Endothelial cell of umbilical vein (primary cell): ENCODE measurements at regions not wholly inside any gene's neighbourhood (a gene's known extent, or its start where the extent isn't known, plus 50 kb on each side); places are given as distances from the start of the nearest gene placed in this dataset.
"Not testable (repeated sequence)": the region's sequence is repeated elsewhere in the genome, so short reads cannot be mapped to it uniquely, and the experiment has no call there.

Source experiments
- BruUV-seq: library from RNA; stranded (reverse); fragments of 400-500 nt; replicated peaks from 2 replicates; lab custom pipeline; 2021; lab: Mats Ljungman, UMichigan
- CTCF ChIA-PET: fragments of 300-600, 350-600 bp; sonication (Branson Sonifier 250); formaldehyde crosslinking; loops from one replicate; lab custom pipeline; 2021; ENCODE audit warnings: antibody characterized with exemption, inconsistent platforms; lab: Charles Lee
- POLR2A ChIA-PET: fragments of 300-600, 350-600 bp; sonication (Branson Sonifier 250); formaldehyde crosslinking; loops from one replicate; lab custom pipeline; 2021; ENCODE audit warnings: antibody characterized with exemption, inconsistent platforms; lab: Charles Lee
- DNase-seq: peaks from one replicate; pipeline ENCODE4 v3.0.0-alpha.2; 2011; ENCODE audit warnings: low read depth, low spot score
- FAIRE-seq: peaks from 2 replicates; lab custom pipeline; 2011; peaks lifted over from hg19 to GRCh38; lab: Jason Lieb, UNC
- H2AFZ ChIP-seq: 2 replicates; pipeline ENCODE4 v1.6.0; 2012; ENCODE audit warnings: low read depth, low read length, control low read depth, inconsistent platforms
- H3K27ac ChIP-seq: 2 replicates; pipeline ENCODE4 v1.5.1; 2011; ENCODE audit warnings: low read depth, mild to moderate bottlenecking, control low read depth, low read length, moderate library complexity; ENCODE audit not compliant: insufficient read depth
- H3K27me3 ChIP-seq, 2 experiments: 2 replicates each; pipeline versions ENCODE4 v1.6.0 to v1.6.1; 2011; ENCODE audit warnings: low read length in 2 of 2, mixed read lengths in 1 of 2; ENCODE audit not compliant: control insufficient read depth in 2 of 2, insufficient read depth in 2 of 2
- H3K36me3 ChIP-seq, 2 experiments: 2 replicates in 1 of 2; 3 replicates in 1 of 2; pipeline ENCODE4 v1.5.1; 2011; ENCODE audit warnings: low read length in 2 of 2, mild to moderate bottlenecking in 1 of 2, moderate library complexity in 1 of 2; ENCODE audit not compliant: control insufficient read depth in 2 of 2, insufficient read depth in 2 of 2; ENCODE audit errors: extremely low read depth in 1 of 2
- H3K4me1 ChIP-seq: 3 replicates; pipeline ENCODE4 v1.5.1; 2011; ENCODE audit warnings: mild to moderate bottlenecking, low read length; ENCODE audit not compliant: control insufficient read depth, insufficient read depth; ENCODE audit errors: extremely low read depth
- H3K4me2 ChIP-seq: 2 replicates; pipeline ENCODE4 v1.6.1; 2011; ENCODE audit warnings: low read length, control low read depth, mixed read lengths; ENCODE audit not compliant: insufficient read depth
- H3K4me3 ChIP-seq, 3 experiments: fragments of 200-600 bp in 1 of 3; sonication (generic), shearing (Covaris generic) in 1 of 3; replicated peaks in 1 of 3; 2 replicates each; pipeline ENCODE4 v1.5.1; 2011 to 2016; ENCODE audit warnings: control low read depth in 3 of 3, low read length in 3 of 3, mild to moderate bottlenecking in 2 of 3, inconsistent platforms in 1 of 3, low read depth in 1 of 3, moderate library complexity in 1 of 3; ENCODE audit not compliant: insufficient read depth in 1 of 3
- H3K79me2 ChIP-seq: 2 replicates; pipeline ENCODE4 v1.6.0; 2012; ENCODE audit warnings: low read length, inconsistent platforms; ENCODE audit not compliant: control insufficient read depth, insufficient read depth
- H3K9ac ChIP-seq: replicated peaks from 2 replicates; pipeline ENCODE3; 2011; ENCODE audit warnings: low read length, control low read depth; ENCODE audit not compliant: insufficient read depth; ENCODE audit errors: extremely low read depth
- H3K9me1 ChIP-seq: replicated peaks from 3 replicates; pipeline ENCODE4 v1.6.0; 2011; ENCODE audit warnings: mild to moderate bottlenecking, low read length; ENCODE audit not compliant: control insufficient read depth, insufficient read depth; ENCODE audit errors: extremely low read depth
- H3K9me3 ChIP-seq: replicated peaks from 2 replicates; pipeline ENCODE4 v1.5.1; 2012; ENCODE audit warnings: low read length, inconsistent platforms; ENCODE audit not compliant: control insufficient read depth, insufficient read depth
- H4K20me1 ChIP-seq: replicated peaks from 2 replicates; pipeline ENCODE3; 2011; ENCODE audit warnings: mild to moderate bottlenecking, low read length; ENCODE audit not compliant: control insufficient read depth, insufficient read depth; ENCODE audit errors: extremely low read depth
- CTCF ChIP-seq, 2 donors: IDR thresholded peaks; 1 replicate in 1 of 2; 2 replicates in 1 of 2; pipeline ENCODE4 v1.5.1; 2011; ENCODE audit warnings: low read length in 2 of 2, mild to moderate bottlenecking in 2 of 2, moderate library complexity in 2 of 2, control low read depth in 1 of 2, inconsistent platforms in 1 of 2, low read depth in 1 of 2; ENCODE audit not compliant: insufficient read depth in 1 of 2; ENCODE audit errors: extremely low read depth in 1 of 2
- EZH2 ChIP-seq: IDR thresholded peaks from 2 replicates; pipeline ENCODE4 v1.6.1; 2012; ENCODE audit warnings: borderline replicate concordance, low read depth, mild to moderate bottlenecking, moderate library complexity, low read length, inconsistent platforms; ENCODE audit not compliant: severe bottlenecking
- FOS ChIP-seq: IDR thresholded peaks from 2 replicates; pipeline ENCODE4 v1.6.1; 2011; ENCODE audit warnings: mild to moderate bottlenecking, low read length, moderate library complexity, borderline replicate concordance; ENCODE audit not compliant: insufficient read depth
- GATA2 ChIP-seq: IDR thresholded peaks from 2 replicates; pipeline ENCODE4 v1.7.0; 2011; ENCODE audit warnings: low read depth, mild to moderate bottlenecking, moderate library complexity, mixed read lengths, low read length; ENCODE audit not compliant: insufficient read length, insufficient read depth
- JUN ChIP-seq: IDR thresholded peaks from 2 replicates; pipeline ENCODE4 v1.6.1; 2011; ENCODE audit warnings: borderline replicate concordance, low read depth; ENCODE audit not compliant: insufficient read length, insufficient read depth
- MAX ChIP-seq: IDR thresholded peaks from 2 replicates; pipeline ENCODE4 v1.6.1; 2011; ENCODE audit not compliant: insufficient read depth, insufficient read length
- MYC ChIP-seq: IDR thresholded peaks from one replicate; pipeline ENCODE4 v1.6.1; 2011; ENCODE audit warnings: mild to moderate bottlenecking, low read depth, low read length
- POLR2A ChIP-seq: IDR thresholded peaks from 2 replicates; pipeline ENCODE4 v1.6.1; 2012; ENCODE audit warnings: low read depth, mild to moderate bottlenecking, control low read depth, low read length
- POLR2AphosphoS5 ChIP-seq: IDR thresholded peaks from 2 replicates; pipeline ENCODE4 v1.6.1; 2012; ENCODE audit warnings: low read depth, mild to moderate bottlenecking, control low read depth, low read length, moderate library complexity; ENCODE audit not compliant: insufficient read depth
- dilution Hi-C: fragments of 300-500 bp; cut with MboI; formaldehyde crosslinking; loops from one replicate; pipeline ENCODE4 v1.15.0; 2019; ENCODE audit warnings: low sequenced_read_pairs; ENCODE audit not compliant: extremely low pct_ligation_motif_present
- intact Hi-C: fragments of 100-400 bp; cut with micrococcal nuclease; formaldehyde crosslinking; loops from one replicate; pipeline ENCODE4 v1.10.0; 2022

- POLR2A ChIA-PET: no interaction called here
- no peak for TF ChIP-seq POLR2AphosphoS5
- TF ChIP-seq MAX: no peak
- TF ChIP-seq POLR2A: no peak
- no peaks in the 10 kb centered on the region for H4K20me1 ChIP-seq
- intact Hi-C loops (no loop called here), dilution Hi-C loops (no loop called here)
- H2AFZ ChIP-seq: no peak overlapping the region
- H3K9me3 ChIP-seq: no peaks in the 10 kb centered on the region
- no peaks in the 10 kb centered on the region for H3K27me3 ChIP-seq
- H3K9me1 ChIP-seq: no peaks in the 10 kb centered on the region
- H3K79me2 ChIP-seq: no peaks in the 10 kb centered on the region
- DNase-seq (no peak), FAIRE-seq (no peak)
- no peaks in the 10 kb centered on the region for H3K4me1 ChIP-seq
- H3K4me2 ChIP-seq: no peak overlapping the region
- no peak overlapping the region for H3K27ac ChIP-seq
- H3K36me3 ChIP-seq: no peaks in the 10 kb centered on the region
- H3K4me3 ChIP-seq: no peak overlapping the region
- no TSS peak for BruUV-seq
- CTCF ChIA-PET: no interaction called here
- H3K9ac ChIP-seq: no peak overlapping the region
These were observed 2302.5 kb downstream of the ARAP2 start for GRCh38 chr4:33941854-33942253.

- ChIA-PET POLR2A (no interaction called here), CTCF (no interaction called here)
- no peaks in the 10 kb centered on the region for H4K20me1 ChIP-seq
- no peak for TF ChIP-seq FOS
- TF ChIP-seq MAX: no peak
- TF ChIP-seq CTCF (IDR thresholded peaks at IDR 0.05; ENCODE audit: extremely low read depth in 1 of 2, insufficient read depth in 1 of 2, low read depth in 1 of 2, low read length in 2 of 2): no peak
- no peak for TF ChIP-seq MYC
- TF ChIP-seq POLR2AphosphoS5: no peak
- TF ChIP-seq POLR2A: no peak
- TF ChIP-seq EZH2: no peak
- no peak for TF ChIP-seq GATA2
- no peak for TF ChIP-seq JUN
- no peak overlapping the region for H3K9ac ChIP-seq
- no peak overlapping the region for H3K4me3 ChIP-seq
- FAIRE-seq (no peak), DNase-seq (no peak)
- no peaks in the 10 kb centered on the region for H3K36me3 ChIP-seq
- intact Hi-C loops (no loop called here), dilution Hi-C loops (no loop called here)
- no peak overlapping the region for H3K4me2 ChIP-seq
- no peaks in the 10 kb centered on the region for H3K9me1 ChIP-seq
- no peaks in the 10 kb centered on the region for H3K9me3 ChIP-seq
- H3K79me2 ChIP-seq: no peaks in the 10 kb centered on the region
- H3K27ac ChIP-seq: no peak overlapping the region
- no peaks in the 10 kb centered on the region for H3K27me3 ChIP-seq
- no peaks in the 10 kb centered on the region for H3K4me1 ChIP-seq
- H2AFZ ChIP-seq: no peak overlapping the region
- BruUV-seq: no TSS peak
These were observed 2295.4 kb downstream of the ARAP2 start for GRCh38 chr4:33948921-33949320.

GRCh38 chr4:33953848-33954247 lies 2290.5 kb downstream of the ARAP2 start:
- H3K27ac ChIP-seq, CTCF ChIA-PET, H3K27me3 ChIP-seq, H4K20me1 ChIP-seq, H2AFZ ChIP-seq, intact Hi-C loops, H3K4me3 ChIP-seq, H3K4me2 ChIP-seq, DNase-seq, POLR2A ChIA-PET, H3K4me1 ChIP-seq, H3K9ac ChIP-seq, FAIRE-seq, H3K36me3 ChIP-seq, dilution Hi-C loops, H3K79me2 ChIP-seq, BruUV-seq, H3K9me3 ChIP-seq, H3K9me1 ChIP-seq: not testable (repeated sequence)
